HEK293 (cell line): ENCODE measurements at regions not wholly inside any gene's neighbourhood (a gene's known extent, or its start where the extent isn't known, plus 50 kb on each side); places are given as distances from the start of the nearest gene placed in this dataset.
A peak's percentile ranks its signal among the peaks of the same experiment; 100 is the strongest.

Experiments used
- CTCF ChIA-PET: fragments of 350-600 bp; formaldehyde crosslinking; extraction: SDS; loops from one replicate; lab custom pipeline; 2021; ENCODE audit warnings: antibody characterized with exemption; lab: Yijun Ruan, JAX
- POLR2A ChIA-PET: fragments of 300-600 bp; formaldehyde crosslinking; extraction: SDS; loops from one replicate; lab custom pipeline; 2020; ENCODE audit warnings: antibody characterized with exemption, inconsistent platforms; lab: Yijun Ruan, JAX
- H3K27ac ChIP-seq: fragments of 200-500 bp; sonication (Bioruptor generic); 2 replicates; pipeline ENCODE4 v1.5.1; 2014; ENCODE audit warnings: low read depth, low read length, control low read depth, inconsistent platforms; ENCODE audit errors: extremely low read depth
- H3K36me3 ChIP-seq, 2 experiments: fragments of 200-500 bp in 1 of 2; sonication (Bioruptor generic) in 1 of 2; 1 replicate in 1 of 2; 2 replicates in 1 of 2; pipeline ENCODE4 v1.5.1; 2014 to 2017; ENCODE audit warnings: inconsistent platforms in 2 of 2, low read length in 2 of 2; ENCODE audit not compliant: control insufficient read depth in 2 of 2, insufficient read depth in 1 of 2
- H3K4me1 ChIP-seq: fragments of 200-500 bp; sonication (Bioruptor generic); 2 replicates; pipeline ENCODE4 v1.5.1; 2014; ENCODE audit warnings: mild to moderate bottlenecking, low read length, inconsistent platforms; ENCODE audit not compliant: control insufficient read depth, insufficient read depth
- H3K4me3 ChIP-seq: 2 replicates; pipeline ENCODE4 v1.5.1; 2011; ENCODE audit warnings: low read depth, mild to moderate bottlenecking, control low read depth, low read length, moderate library complexity
- H3K9me3 ChIP-seq: fragments of 200-500 bp; sonication (Bioruptor generic); 2 replicates; pipeline ENCODE4 v1.5.1; 2014; ENCODE audit warnings: low read depth, low read length, inconsistent platforms; ENCODE audit not compliant: control insufficient read depth, insufficient read depth
- FEZF1 ChIP-seq: fragments of 450-650 bp; formaldehyde crosslinking; IDR thresholded peaks from 2 replicates; pipeline ENCODE4 v1.5.1; 2016; ENCODE audit warnings: missing biosample characterization, missing genetic modification characterization
- HOXA7 ChIP-seq: sonication (generic); formaldehyde crosslinking; IDR thresholded peaks from 2 replicates; pipeline ENCODE4 v1.8.1; 2022; ENCODE audit warnings: missing genetic modification reagents, borderline replicate concordance
- HOXD13 ChIP-seq: sonication (generic); formaldehyde crosslinking; IDR thresholded peaks from 2 replicates; pipeline ENCODE4 v1.8.0; 2022; ENCODE audit warnings: missing genetic modification reagents, borderline replicate concordance
- SP7 ChIP-seq: fragments of 450-650 bp; formaldehyde crosslinking; IDR thresholded peaks from 2 replicates; pipeline ENCODE4 v1.5.1; 2016; ENCODE audit warnings: missing biosample characterization, missing genetic modification characterization
- TCF7L2 ChIP-seq: IDR thresholded peaks from 2 replicates; pipeline ENCODE4 v1.6.1; 2011; ENCODE audit warnings: low read depth, mild to moderate bottlenecking, inconsistent platforms, low read length, moderate library complexity, borderline replicate concordance
- ZFHX2 ChIP-seq: fragments of 450-650 bp; formaldehyde crosslinking; conservative IDR thresholded peaks from 2 replicates; pipeline ENCODE4 v1.5.1; 2016; ENCODE audit warnings: missing biosample characterization, missing genetic modification characterization
- ZNF10 ChIP-seq: fragments of 450-650 bp; formaldehyde crosslinking; IDR thresholded peaks from 2 replicates; pipeline ENCODE4 v1.5.1; 2017; ENCODE audit warnings: missing biosample characterization, missing genetic modification characterization
- ZNF146 ChIP-seq: fragments of 450-650 bp; formaldehyde crosslinking; IDR thresholded peaks from 2 replicates; pipeline ENCODE4 v1.5.1; 2016; ENCODE audit warnings: missing biosample characterization, missing genetic modification characterization
- ZNF174 ChIP-seq: fragments of 450-650 bp; formaldehyde crosslinking; IDR thresholded peaks from 2 replicates; pipeline ENCODE4 v1.5.0; 2017; ENCODE audit warnings: missing biosample characterization, mild to moderate bottlenecking, missing genetic modification characterization
- ZNF24 ChIP-seq: fragments of 450-650 bp; formaldehyde crosslinking; IDR thresholded peaks from 2 replicates; pipeline ENCODE4 v1.5.1; 2016; ENCODE audit warnings: missing biosample characterization, missing genetic modification characterization
- ZNF292 ChIP-seq: fragments of 450-650 bp; formaldehyde crosslinking; IDR thresholded peaks from 2 replicates; pipeline ENCODE4 v1.5.1; 2016; ENCODE audit warnings: low read depth, missing biosample characterization, missing genetic modification characterization, borderline replicate concordance
- ZNF354C ChIP-seq: fragments of 450-650 bp; formaldehyde crosslinking; IDR thresholded peaks from 2 replicates; pipeline ENCODE4 v1.5.1; 2016; ENCODE audit warnings: missing biosample characterization, missing genetic modification characterization, low read depth, borderline replicate concordance
- ZNF423 ChIP-seq: fragments of 450-650 bp; formaldehyde crosslinking; IDR thresholded peaks from 2 replicates; pipeline ENCODE4 v1.5.1; 2016; ENCODE audit warnings: missing biosample characterization, missing genetic modification characterization
- ZNF544 ChIP-seq: fragments of 450-650 bp; formaldehyde crosslinking; IDR thresholded peaks from 2 replicates; pipeline ENCODE4 v1.5.0; 2017; ENCODE audit warnings: missing biosample characterization, missing genetic modification characterization
- ZNF561 ChIP-seq: fragments of 450-650 bp; IDR thresholded peaks from 2 replicates; pipeline ENCODE4 v1.5.1; 2018; ENCODE audit warnings: missing biosample characterization, missing genetic modification characterization, borderline replicate concordance
- ZNF747 ChIP-seq: fragments of 450-650 bp; formaldehyde crosslinking; IDR thresholded peaks from 2 replicates; pipeline ENCODE4 v1.5.1; 2016; ENCODE audit warnings: missing biosample characterization, missing genetic modification characterization
- ZNF785 ChIP-seq: fragments of 450-650 bp; formaldehyde crosslinking; IDR thresholded peaks from 2 replicates; pipeline ENCODE4 v1.5.1; 2016; ENCODE audit warnings: missing biosample characterization, missing genetic modification characterization
- ZNF830 ChIP-seq: fragments of 450-650 bp; IDR thresholded peaks from 2 replicates; pipeline ENCODE4 v1.5.0; 2018; ENCODE audit warnings: missing biosample characterization, missing genetic modification characterization, low read depth, mild to moderate bottlenecking, moderate library complexity
- ZNF837 ChIP-seq: fragments of 450-650 bp; formaldehyde crosslinking; IDR thresholded peaks from 2 replicates; pipeline ENCODE4 v1.5.1; 2016; ENCODE audit warnings: missing biosample characterization, missing genetic modification characterization
- TF ChIP-seq, protein P1 (sequence below): fragments of 450-650 bp; formaldehyde crosslinking; IDR thresholded peaks from 2 replicates; pipeline ENCODE4 v1.5.1; 2016; ENCODE audit warnings: missing biosample characterization, missing genetic modification characterization, low read depth
- TF ChIP-seq, protein P2 (sequence below): fragments of 450-650 bp; formaldehyde crosslinking; IDR thresholded peaks from 2 replicates; pipeline ENCODE4 v1.5.1; 2017; ENCODE audit warnings: missing biosample characterization, missing genetic modification characterization
- TF ChIP-seq, protein P3 (sequence below): fragments of 450-650 bp; IDR thresholded peaks from 2 replicates; pipeline ENCODE4 v1.5.1; 2018; ENCODE audit warnings: missing biosample characterization, missing genetic modification characterization
- TF ChIP-seq, protein P4 (sequence below): fragments of 450-650 bp; formaldehyde crosslinking; IDR thresholded peaks from 2 replicates; pipeline ENCODE4 v1.5.1; 2016; ENCODE audit warnings: missing biosample characterization, missing genetic modification characterization
- TF ChIP-seq, protein P5 (sequence below): fragments of 450-650 bp; formaldehyde crosslinking; IDR thresholded peaks from 2 replicates; pipeline ENCODE4; 2016; ENCODE audit warnings: missing biosample characterization, missing genetic modification characterization
- TF ChIP-seq, protein P6 (sequence below): fragments of 450-650 bp; formaldehyde crosslinking; IDR thresholded peaks from 2 replicates; pipeline ENCODE4 v1.5.1; 2016; ENCODE audit warnings: missing biosample characterization, missing genetic modification characterization
- TF ChIP-seq, protein P7 (sequence below): sonication (generic); formaldehyde crosslinking; IDR thresholded peaks from 2 replicates; pipeline ENCODE4 v1.8.1; 2022; ENCODE audit warnings: mild to moderate bottlenecking, moderate library complexity, missing genetic modification reagents
- TF ChIP-seq, protein P8 (sequence below): fragments of 450-650 bp; formaldehyde crosslinking; IDR thresholded peaks from 2 replicates; pipeline ENCODE4 v1.5.1; 2016; ENCODE audit warnings: missing biosample characterization, missing genetic modification characterization

DNA sequence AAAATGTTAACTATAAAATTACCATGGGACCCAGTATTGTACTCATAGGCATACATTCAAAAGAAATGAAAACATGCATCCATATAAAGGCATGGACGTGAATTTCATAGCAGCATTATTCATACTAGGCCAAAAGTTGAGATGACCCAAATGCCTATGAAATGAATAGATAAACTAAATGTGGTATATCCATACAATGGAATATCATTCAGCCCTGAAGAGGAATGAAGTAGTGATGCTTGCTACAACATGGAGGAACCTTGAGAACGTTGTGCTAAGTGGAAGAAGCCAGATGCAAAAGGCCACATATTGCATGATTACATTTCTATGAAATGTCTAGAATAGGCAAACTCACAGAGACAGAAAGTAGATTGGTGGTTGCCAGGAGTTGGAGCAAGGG lies 127.1 kb upstream of the IPO9 start:
- no peaks in the 10 kb centered on the region for H3K9me3 ChIP-seq
- POLR2A ChIA-PET = no interaction called here
- TF ChIP-seq ZNF174 (no peak), ZNF544 (tag by site-specific recombination) (no peak), ZNF10 (tag by site-specific recombination) (no peak), FEZF1 (tag by site-specific recombination) (no peak), HOXD13 (CRISPR knock-in tag) (no peak), ZNF146 (tag by site-specific recombination) (peak; percentile 95), ZNF830 (tag by site-specific recombination) (no peak), ZNF785 (tag by site-specific recombination) (no peak), ZNF24 (tag by site-specific recombination) (peak; percentile 76; the same call in 1 of the 2 replicates), ZNF292 (tag by site-specific recombination) (no peak), SP7 (tag by site-specific recombination) (no peak), ZNF354C (tag by site-specific recombination) (no peak), ZFHX2 (tag by site-specific recombination) (no peak), ZNF423 (tag by site-specific recombination) (no peak), ZNF747 (tag by site-specific recombination) (no peak), HOXA7 (no peak), ZNF561 (tag by site-specific recombination) (no peak), TCF7L2 (no peak), ZNF837 (no peak)
- TF ChIP-seq, protein P1, sequence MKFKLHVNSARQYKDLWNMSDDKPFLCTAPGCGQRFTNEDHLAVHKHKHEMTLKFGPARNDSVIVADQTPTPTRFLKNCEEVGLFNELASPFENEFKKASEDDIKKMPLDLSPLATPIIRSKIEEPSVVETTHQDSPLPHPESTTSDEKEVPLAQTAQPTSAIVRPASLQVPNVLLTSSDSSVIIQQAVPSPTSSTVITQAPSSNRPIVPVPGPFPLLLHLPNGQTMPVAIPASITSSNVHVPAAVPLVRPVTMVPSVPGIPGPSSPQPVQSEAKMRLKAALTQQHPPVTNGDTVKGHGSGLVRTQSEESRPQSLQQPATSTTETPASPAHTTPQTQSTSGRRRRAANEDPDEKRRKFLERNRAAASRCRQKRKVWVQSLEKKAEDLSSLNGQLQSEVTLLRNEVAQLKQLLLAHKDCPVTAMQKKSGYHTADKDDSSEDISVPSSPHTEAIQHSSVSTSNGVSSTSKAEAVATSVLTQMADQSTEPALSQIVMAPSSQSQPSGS (tag by site-specific recombination) = no peak
- TF ChIP-seq, protein P2, sequence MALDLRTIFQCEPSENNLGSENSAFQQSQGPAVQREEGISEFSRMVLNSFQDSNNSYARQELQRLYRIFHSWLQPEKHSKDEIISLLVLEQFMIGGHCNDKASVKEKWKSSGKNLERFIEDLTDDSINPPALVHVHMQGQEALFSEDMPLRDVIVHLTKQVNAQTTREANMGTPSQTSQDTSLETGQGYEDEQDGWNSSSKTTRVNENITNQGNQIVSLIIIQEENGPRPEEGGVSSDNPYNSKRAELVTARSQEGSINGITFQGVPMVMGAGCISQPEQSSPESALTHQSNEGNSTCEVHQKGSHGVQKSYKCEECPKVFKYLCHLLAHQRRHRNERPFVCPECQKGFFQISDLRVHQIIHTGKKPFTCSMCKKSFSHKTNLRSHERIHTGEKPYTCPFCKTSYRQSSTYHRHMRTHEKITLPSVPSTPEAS (tag by site-specific recombination) = no peak
- TF ChIP-seq, protein P3, sequence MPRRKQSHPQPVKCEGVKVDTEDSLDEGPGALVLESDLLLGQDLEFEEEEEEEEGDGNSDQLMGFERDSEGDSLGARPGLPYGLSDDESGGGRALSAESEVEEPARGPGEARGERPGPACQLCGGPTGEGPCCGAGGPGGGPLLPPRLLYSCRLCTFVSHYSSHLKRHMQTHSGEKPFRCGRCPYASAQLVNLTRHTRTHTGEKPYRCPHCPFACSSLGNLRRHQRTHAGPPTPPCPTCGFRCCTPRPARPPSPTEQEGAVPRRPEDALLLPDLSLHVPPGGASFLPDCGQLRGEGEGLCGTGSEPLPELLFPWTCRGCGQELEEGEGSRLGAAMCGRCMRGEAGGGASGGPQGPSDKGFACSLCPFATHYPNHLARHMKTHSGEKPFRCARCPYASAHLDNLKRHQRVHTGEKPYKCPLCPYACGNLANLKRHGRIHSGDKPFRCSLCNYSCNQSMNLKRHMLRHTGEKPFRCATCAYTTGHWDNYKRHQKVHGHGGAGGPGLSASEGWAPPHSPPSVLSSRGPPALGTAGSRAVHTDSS (tag by site-specific recombination) = no peak
- TF ChIP-seq, protein P4, sequence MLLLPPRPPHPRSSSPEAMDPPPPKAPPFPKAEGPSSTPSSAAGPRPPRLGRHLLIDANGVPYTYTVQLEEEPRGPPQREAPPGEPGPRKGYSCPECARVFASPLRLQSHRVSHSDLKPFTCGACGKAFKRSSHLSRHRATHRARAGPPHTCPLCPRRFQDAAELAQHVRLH (tag by site-specific recombination) = peak; percentile 47; the same call in 1 of the 2 replicates
- TF ChIP-seq, protein P5, sequence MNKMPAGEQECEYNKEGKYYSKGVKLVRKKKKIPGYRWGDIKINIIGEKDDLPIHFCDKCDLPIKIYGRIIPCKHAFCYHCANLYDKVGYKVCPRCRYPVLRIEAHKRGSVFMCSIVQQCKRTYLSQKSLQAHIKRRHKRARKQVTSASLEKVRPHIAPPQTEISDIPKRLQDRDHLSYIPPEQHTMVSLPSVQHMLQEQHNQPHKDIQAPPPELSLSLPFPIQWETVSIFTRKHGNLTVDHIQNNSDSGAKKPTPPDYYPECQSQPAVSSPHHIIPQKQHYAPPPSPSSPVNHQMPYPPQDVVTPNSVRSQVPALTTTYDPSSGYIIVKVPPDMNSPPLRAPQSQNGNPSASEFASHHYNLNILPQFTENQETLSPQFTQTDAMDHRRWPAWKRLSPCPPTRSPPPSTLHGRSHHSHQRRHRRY (tag by site-specific recombination) = no peak
- TF ChIP-seq, protein P6, sequence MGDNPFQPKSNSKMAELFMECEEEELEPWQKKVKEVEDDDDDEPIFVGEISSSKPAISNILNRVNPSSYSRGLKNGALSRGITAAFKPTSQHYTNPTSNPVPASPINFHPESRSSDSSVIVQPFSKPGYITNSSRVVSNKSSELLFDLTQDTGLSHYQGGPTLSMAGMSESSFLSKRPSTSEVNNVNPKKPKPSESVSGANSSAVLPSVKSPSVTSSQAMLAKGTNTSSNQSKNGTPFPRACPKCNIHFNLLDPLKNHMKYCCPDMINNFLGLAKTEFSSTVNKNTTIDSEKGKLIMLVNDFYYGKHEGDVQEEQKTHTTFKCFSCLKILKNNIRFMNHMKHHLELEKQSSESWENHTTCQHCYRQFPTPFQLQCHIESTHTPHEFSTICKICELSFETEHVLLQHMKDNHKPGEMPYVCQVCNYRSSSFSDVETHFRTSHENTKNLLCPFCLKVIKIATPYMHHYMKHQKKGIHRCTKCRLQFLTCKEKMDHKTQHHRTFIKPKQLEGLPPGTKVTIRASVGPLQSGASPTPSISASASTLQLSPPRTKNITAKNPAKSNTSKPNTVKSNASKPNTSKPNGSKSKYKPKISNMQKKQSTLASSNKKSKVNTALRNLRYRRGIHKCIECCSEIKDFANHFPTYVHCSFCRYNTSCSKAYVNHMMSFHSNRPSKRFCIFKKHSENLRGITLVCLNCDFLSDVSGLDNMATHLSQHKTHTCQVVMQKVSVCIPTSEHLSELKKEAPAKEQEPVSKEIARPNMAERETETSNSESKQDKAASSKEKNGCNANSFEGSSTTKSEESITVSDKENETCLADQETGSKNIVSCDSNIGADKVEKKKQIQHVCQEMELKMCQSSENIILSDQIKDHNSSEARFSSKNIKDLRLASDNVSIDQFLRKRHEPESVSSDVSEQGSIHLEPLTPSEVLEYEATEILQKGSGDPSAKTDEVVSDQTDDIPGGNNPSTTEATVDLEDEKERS (tag by site-specific recombination) = peak; percentile 58; the same call in 1 of the 2 replicates
- TF ChIP-seq, protein P7, sequence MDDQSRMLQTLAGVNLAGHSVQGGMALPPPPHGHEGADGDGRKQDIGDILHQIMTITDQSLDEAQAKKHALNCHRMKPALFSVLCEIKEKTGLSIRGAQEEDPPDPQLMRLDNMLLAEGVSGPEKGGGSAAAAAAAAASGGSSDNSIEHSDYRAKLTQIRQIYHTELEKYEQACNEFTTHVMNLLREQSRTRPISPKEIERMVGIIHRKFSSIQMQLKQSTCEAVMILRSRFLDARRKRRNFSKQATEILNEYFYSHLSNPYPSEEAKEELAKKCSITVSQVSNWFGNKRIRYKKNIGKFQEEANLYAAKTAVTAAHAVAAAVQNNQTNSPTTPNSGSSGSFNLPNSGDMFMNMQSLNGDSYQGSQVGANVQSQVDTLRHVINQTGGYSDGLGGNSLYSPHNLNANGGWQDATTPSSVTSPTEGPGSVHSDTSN (CRISPR knock-in tag) = no peak
- TF ChIP-seq, protein P8, sequence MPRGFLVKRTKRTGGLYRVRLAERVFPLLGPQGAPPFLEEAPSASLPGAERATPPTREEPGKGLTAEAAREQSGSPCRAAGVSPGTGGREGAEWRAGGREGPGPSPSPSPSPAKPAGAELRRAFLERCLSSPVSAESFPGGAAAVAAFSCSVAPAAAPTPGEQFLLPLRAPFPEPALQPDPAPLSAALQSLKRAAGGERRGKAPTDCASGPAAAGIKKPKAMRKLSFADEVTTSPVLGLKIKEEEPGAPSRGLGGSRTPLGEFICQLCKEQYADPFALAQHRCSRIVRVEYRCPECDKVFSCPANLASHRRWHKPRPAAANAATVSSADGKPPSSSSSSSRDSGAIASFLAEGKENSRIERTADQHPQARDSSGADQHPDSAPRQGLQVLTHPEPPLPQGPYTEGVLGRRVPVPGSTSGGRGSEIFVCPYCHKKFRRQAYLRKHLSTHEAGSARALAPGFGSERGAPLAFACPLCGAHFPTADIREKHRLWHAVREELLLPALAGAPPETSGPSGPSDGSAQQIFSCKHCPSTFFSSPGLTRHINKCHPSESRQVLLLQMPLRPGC = no peak
- no peaks in the 10 kb centered on the region for H3K4me1 ChIP-seq
- CTCF ChIA-PET = interaction anchor here (0.6 to 20.2 kb wide), 3 partner anchors 87 to 142 kb away, joined by 3 to 593 read pairs (median 247); no protein-coding TSS in a partner anchor
- H3K27ac ChIP-seq = no peak overlapping the region
- H3K36me3 ChIP-seq = no peaks in the 10 kb centered on the region
- H3K4me3 ChIP-seq = no peak overlapping the region
